SHP77 (cell line): ENCODE measurements at regions not wholly inside any gene's neighbourhood (a gene's known extent, or its start where the extent isn't known, plus 50 kb on each side); places are given as distances from the start of the nearest gene placed in this dataset.
"Not testable (repeated sequence)": the region's sequence is repeated elsewhere in the genome, so short reads cannot be mapped to it uniquely, and the experiment has no call there.

ENCODE experiments used
- DNase-seq, 2 experiments: peaks; one replicate each; lab custom pipeline; 2025; lab: John Stamatoyannopoulos, UW

DNA sequence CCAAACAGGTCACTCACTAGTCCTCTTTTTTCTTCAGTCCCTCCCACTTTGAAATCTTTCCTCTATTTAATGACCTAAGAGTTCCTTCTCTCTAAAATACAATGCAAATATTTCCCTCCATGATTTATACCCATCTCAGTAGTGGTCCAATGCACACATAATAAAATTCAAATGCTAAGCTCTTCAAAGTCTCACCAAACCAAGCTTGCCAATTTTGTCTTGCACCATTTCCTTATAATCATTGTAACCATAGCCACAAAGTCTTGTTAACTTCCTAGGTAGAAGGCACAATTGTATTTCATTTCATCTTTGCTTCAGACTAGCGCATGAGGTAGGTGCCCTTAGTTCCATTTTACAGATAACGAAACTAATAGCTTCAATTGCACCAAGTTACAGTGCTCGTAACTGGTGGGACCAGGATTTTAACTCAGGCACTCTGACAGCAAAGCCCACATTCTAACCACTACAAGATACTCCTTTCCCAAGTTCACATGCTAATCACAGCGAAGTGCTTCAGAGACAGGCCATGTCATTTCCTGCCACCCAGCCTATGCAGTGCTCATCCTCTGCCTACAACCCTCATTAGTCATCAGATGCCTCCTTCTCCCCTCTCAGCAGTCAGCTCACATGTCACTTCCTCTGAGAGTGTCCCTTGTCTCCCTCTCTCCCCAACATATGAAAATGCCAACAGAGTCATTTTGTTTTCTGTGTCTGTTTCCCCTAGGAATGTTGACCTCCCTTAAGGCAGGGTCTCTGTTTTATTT lies 66.9 kb upstream of the PPARGC1A start:
- DNase-seq, result no peak

DNA sequence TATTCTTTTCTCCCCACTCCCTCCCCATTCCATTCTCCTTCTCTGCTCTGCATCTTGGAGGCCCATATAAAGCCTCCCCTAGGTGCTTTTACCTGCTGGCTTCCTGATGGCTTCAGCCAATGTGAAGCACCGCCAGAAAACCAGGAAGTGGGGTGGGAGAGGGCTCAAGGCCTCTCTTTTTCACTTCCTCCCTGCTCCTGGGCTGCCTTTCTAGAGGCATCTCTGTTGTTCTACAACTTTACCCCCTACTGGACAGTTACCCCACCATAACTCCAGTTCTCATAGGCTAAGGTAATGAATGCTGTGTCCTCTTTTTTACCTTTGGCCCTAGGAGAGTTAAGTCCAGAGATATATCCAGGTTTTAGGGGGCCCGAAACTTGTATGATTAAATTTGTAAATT lies 62.4 kb upstream of the PPARGC1A start:
- no peak for DNase-seq

DNA sequence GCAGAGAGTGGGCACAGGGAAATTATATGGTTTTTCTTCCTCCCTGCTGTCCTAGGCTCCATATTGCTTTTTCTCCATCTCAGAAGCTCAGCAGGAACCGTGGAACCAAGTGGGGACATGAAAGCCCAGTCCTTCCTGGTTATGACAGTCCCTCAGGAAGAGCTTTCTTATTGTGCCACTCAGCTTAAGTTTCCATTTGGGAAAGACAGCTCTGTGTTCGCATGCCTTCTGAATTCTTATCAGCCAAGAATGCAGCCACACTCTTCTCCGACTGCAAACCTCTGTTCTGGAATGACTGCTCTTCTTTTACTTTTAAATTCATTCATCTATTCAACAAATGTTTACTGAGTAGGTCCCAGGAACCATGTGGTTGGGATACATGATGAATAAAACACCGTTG lies 58.0 kb upstream of the PPARGC1A start:
- no peak for DNase-seq

DNA sequence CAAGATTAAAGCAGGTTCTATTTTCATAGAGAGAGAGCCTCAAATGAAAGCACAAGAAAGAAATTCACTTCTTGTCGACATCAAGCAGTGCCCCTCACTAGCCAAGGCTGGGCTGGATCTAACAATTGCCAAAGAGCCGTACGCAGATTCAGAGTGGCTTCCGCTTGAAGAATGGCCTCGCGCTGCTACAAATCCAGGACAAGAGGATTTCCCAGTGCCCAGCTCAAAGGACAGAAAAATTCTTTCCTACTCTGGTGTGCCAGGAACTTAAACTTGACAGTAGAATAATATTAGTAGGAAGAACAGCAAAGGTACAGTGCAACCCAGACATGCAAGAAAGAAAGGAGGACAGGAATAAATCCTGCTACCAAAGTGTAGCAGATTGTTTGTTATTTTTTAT lies 56.5 kb upstream of the PPARGC1A start:
- DNase-seq, result no peak

DNA sequence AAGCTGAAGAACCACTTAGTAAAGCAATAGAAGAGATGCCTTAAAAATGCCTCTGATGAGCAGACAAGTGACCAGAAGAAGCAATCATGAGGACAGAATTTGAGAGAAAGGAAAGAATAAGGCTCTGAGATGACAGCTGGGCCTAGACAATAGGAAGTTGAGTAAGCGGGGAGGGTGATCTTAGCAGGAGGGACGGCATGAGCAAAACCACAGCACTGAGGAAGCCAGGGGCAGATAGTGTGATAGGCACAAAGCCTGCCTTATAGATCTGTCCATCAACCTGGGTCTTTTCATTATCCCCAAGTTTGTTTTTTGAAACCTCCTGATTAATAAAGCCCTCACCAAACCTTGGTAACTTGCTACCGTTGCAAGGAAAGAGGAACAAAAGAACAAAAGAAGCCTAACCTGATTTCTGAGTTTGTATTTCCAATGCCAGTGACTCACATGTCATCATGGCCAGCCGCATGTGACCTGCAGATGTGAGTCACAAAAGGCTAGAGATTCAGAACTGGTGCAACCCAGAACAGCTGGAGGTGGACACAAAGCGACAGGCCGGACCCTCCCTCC lies 55.7 kb upstream of the PPARGC1A start:
- no peak for DNase-seq

DNA sequence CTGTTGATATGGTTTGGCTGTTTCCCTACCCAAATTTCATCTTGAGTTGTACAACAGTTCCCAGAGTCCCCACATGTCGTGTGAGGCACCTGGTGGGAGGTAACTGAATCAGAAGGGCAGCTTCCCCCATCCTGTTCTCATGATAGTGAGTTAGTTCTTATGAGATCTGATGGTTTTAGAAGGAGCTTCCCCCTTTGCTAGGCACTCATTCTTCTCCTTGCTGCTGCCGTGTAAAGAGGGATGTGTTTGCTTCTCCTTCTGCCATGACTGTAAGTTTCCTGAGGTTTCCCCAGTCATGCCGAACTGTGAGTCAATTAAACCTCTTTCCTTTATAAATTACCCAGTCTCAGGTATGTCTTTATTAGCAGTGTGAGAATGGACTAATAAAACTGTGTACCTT lies 54.7 kb upstream of the PPARGC1A start:
- DNase-seq, result not testable (repeated sequence)

DNA sequence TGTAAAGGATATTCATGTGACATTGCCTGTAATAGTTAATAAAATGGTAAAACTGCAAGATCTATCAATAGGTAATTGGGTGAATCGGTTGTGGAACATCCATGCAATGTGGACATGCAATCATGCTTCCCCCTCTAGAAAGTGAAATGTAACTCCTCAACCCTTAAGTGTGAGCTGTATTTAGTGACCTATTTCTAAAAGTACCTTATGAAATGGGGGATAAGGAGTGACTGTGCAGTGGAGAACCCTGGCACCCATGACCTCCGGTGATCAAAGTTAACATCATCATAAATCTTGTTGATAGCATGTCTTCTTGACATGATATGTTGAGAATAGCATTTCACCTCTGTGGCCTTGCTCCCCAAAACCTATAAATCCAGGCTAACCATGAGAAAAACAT lies 53.6 kb upstream of the PPARGC1A start:
- DNase-seq, result no peak

DNA sequence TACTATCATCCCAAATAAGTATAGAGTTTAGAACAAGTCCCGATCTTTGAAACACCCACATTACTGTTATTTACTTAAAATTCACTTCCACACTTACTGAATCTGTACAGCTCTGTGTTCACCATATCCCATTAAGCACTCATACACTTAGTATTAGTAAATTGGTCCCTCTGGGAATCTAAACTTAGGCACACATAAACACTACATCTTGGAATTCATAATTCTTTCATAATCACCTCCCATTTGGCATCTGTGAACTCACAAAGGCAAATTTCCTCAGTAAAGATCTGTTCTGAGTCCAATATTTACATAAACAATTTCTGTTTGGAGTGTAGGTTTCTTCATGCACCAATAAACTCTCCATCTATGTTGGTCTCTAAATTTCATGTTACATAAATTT lies 52.6 kb upstream of the PPARGC1A start:
- no peak for DNase-seq
